Stimulated activated memory B cell treated with anti-CD40 and anti-IgM and Interleukin-4, amounts not matched to agents 10 μg/mL and 1 μg/mL and 100 μg/mL, for 72 hours (primary cell): ENCODE measurements at regions not wholly inside any gene's neighbourhood (a gene's known extent, or its start where the extent isn't known, plus 50 kb on each side); places are given as distances from the start of the nearest gene placed in this dataset.

Experiments used
- ATAC-seq: fragments of 150-1000 bp; cut with Tn5 transposase; 2 replicates; pipeline ENCODE4 v1.10.0; 2021
- H3K27ac Mint-ChIP-seq: one replicate; pipeline ENCODE4 v1.8.0; 2022; ENCODE audit warnings: mild to moderate bottlenecking, mixed read lengths
- H3K27me3 Mint-ChIP-seq: one replicate; pipeline ENCODE4 v1.8.0; 2022; ENCODE audit warnings: mixed read lengths
- H3K36me3 Mint-ChIP-seq: one replicate; pipeline ENCODE4 v1.8.0; 2022; ENCODE audit warnings: mixed read lengths
- H3K4me1 Mint-ChIP-seq: one replicate; pipeline ENCODE4 v1.8.0; 2022; ENCODE audit warnings: mixed read lengths
- H3K4me3 Mint-ChIP-seq: one replicate; pipeline ENCODE4 v1.8.0; 2022; ENCODE audit warnings: mild to moderate bottlenecking, moderate library complexity, mixed read lengths
- H3K9me3 Mint-ChIP-seq: one replicate; pipeline ENCODE4 v1.8.0; 2022; ENCODE audit warnings: mixed read lengths

GRCh38 chr16:56067406-56067805 lies 123.9 kb upstream of the GNAO1 start:
- no peaks in the 10 kb centered on the region for H3K9me3 Mint-ChIP-seq
- H3K27me3 Mint-ChIP-seq, result peaks cover 5% of the 10 kb centered on the region
- no peak overlapping the region for H3K4me3 Mint-ChIP-seq
- H3K36me3 Mint-ChIP-seq, result no peaks in the 10 kb centered on the region
- H3K27ac Mint-ChIP-seq, result no peak overlapping the region
- no peak for ATAC-seq
- no peaks in the 10 kb centered on the region for H3K4me1 Mint-ChIP-seq

GRCh38 chr16:56066617-56067016 lies 124.7 kb upstream of the GNAO1 start:
- no peaks in the 10 kb centered on the region for H3K36me3 Mint-ChIP-seq
- H3K27me3 Mint-ChIP-seq, result no peaks in the 10 kb centered on the region
- H3K4me3 Mint-ChIP-seq, result no peak overlapping the region
- ATAC-seq, result no peak
- no peak overlapping the region for H3K27ac Mint-ChIP-seq
- H3K9me3 Mint-ChIP-seq, result no peaks in the 10 kb centered on the region
- no peaks in the 10 kb centered on the region for H3K4me1 Mint-ChIP-seq

- Mint-ChIP-seq H3K27ac (no peak overlapping the region), H3K27me3 (no peaks in the 10 kb centered on the region), H3K36me3 (no peaks in the 10 kb centered on the region), H3K4me3 (no peak overlapping the region), H3K9me3 (no peaks in the 10 kb centered on the region), H3K4me1 (no peaks in the 10 kb centered on the region)
- no peak for ATAC-seq
Observed at GRCh38 chr16:56063111-56063510, 128.2 kb upstream of the GNAO1 start.

- Mint-ChIP-seq H3K9me3 (peaks cover 3% of the 10 kb centered on the region), H3K27ac (no peak overlapping the region), H3K4me1 (no peaks in the 10 kb centered on the region), H3K36me3 (no peaks in the 10 kb centered on the region), H3K27me3 (no peaks in the 10 kb centered on the region), H3K4me3 (no peak overlapping the region)
- ATAC-seq, result no peak
Observed at GRCh38 chr16:56057151-56057550, 134.1 kb upstream of the GNAO1 start.

- Mint-ChIP-seq H3K36me3 (no peaks in the 10 kb centered on the region), H3K4me1 (peaks cover 13% of the 10 kb centered on the region), H3K9me3 (peaks cover 3% of the 10 kb centered on the region), H3K27me3 (no peaks in the 10 kb centered on the region), H3K4me3 (no peak overlapping the region), H3K27ac (no peak overlapping the region)
- ATAC-seq, result no peak
Observed at GRCh38 chr16:56050916-56051315, 140.4 kb upstream of the GNAO1 start.

GRCh38 chr16:56048425-56049105 lies 142.7 kb upstream of the GNAO1 start:
- ATAC-seq, result peak; percentile 91
- Mint-ChIP-seq H3K9me3 (peaks cover 3% of the 10 kb centered on the region), H3K4me3 (no peak overlapping the region)

GRCh38 chr16:56047307-56048234 lies 143.7 kb upstream of the GNAO1 start:
- no peak overlapping the region for H3K4me3 Mint-ChIP-seq
- ATAC-seq, result no peak
- peaks cover 13% of the 10 kb centered on the region for H3K4me1 Mint-ChIP-seq
- no peaks in the 10 kb centered on the region for H3K36me3 Mint-ChIP-seq
- H3K27ac Mint-ChIP-seq, result no peak overlapping the region
- H3K27me3 Mint-ChIP-seq, result no peaks in the 10 kb centered on the region
- H3K9me3 Mint-ChIP-seq, result no peaks in the 10 kb centered on the region

More at GRCh38 chr16:56048425-56049105, 142.7 kb upstream of the GNAO1 start:
- H3K27ac Mint-ChIP-seq, result no peak overlapping the region
- no peaks in the 10 kb centered on the region for H3K27me3 Mint-ChIP-seq
- peaks cover 13% of the 10 kb centered on the region for H3K4me1 Mint-ChIP-seq
- H3K36me3 Mint-ChIP-seq, result no peaks in the 10 kb centered on the region

- peaks cover 5% of the 10 kb centered on the region for H3K9me3 Mint-ChIP-seq
Observed at GRCh38 chr16:56042416-56042815, 148.9 kb upstream of the GNAO1 start.

GRCh38 chr16:56041556-56042140 lies 149.6 kb upstream of the GNAO1 start:
- H3K27me3 Mint-ChIP-seq, result peaks cover 31% of the 10 kb centered on the region
- no peak overlapping the region for H3K4me3 Mint-ChIP-seq
- no peak overlapping the region for H3K27ac Mint-ChIP-seq
- no peaks in the 10 kb centered on the region for H3K4me1 Mint-ChIP-seq
- H3K9me3 Mint-ChIP-seq, result peaks cover 8% of the 10 kb centered on the region
- peaks cover 10% of the 10 kb centered on the region for H3K36me3 Mint-ChIP-seq
- ATAC-seq, result peak; percentile 78

More at GRCh38 chr16:56042416-56042815, 148.9 kb upstream of the GNAO1 start:
- no peak for ATAC-seq
- H3K27ac Mint-ChIP-seq, result no peak overlapping the region
- peaks cover 10% of the 10 kb centered on the region for H3K36me3 Mint-ChIP-seq
- H3K27me3 Mint-ChIP-seq, result peaks cover 23% of the 10 kb centered on the region
- no peaks in the 10 kb centered on the region for H3K4me1 Mint-ChIP-seq
- no peak overlapping the region for H3K4me3 Mint-ChIP-seq

GRCh38 chr16:56038564-56039098 lies 152.7 kb upstream of the GNAO1 start:
- ATAC-seq, result no peak
- peaks cover 12% of the 10 kb centered on the region for H3K9me3 Mint-ChIP-seq
- no peak overlapping the region for H3K4me3 Mint-ChIP-seq
- no peaks in the 10 kb centered on the region for H3K4me1 Mint-ChIP-seq
- peaks cover 52% of the 10 kb centered on the region for H3K27me3 Mint-ChIP-seq
- no peak overlapping the region for H3K27ac Mint-ChIP-seq
- H3K36me3 Mint-ChIP-seq, result peaks cover 10% of the 10 kb centered on the region

- no peak for ATAC-seq
- Mint-ChIP-seq H3K9me3 (peaks cover 7% of the 10 kb centered on the region), H3K27me3 (peaks cover 25% of the 10 kb centered on the region), H3K36me3 (no peaks in the 10 kb centered on the region), H3K4me1 (no peaks in the 10 kb centered on the region), H3K4me3 (no peak overlapping the region), H3K27ac (no peak overlapping the region)
Observed at GRCh38 chr16:56032072-56032471, 156.9 kb upstream of the CES5A start.

- Mint-ChIP-seq H3K27ac (no peak overlapping the region), H3K9me3 (no peaks in the 10 kb centered on the region), H3K4me1 (no peaks in the 10 kb centered on the region), H3K4me3 (no peak overlapping the region), H3K27me3 (no peaks in the 10 kb centered on the region), H3K36me3 (no peaks in the 10 kb centered on the region)
- ATAC-seq, result no peak
Observed at GRCh38 chr16:56029026-56029425, 153.9 kb upstream of the CES5A start.

GRCh38 chr16:56022818-56023217 lies 147.6 kb upstream of the CES5A start:
- no peaks in the 10 kb centered on the region for H3K4me1 Mint-ChIP-seq
- no peaks in the 10 kb centered on the region for H3K9me3 Mint-ChIP-seq
- no peak overlapping the region for H3K4me3 Mint-ChIP-seq
- H3K27ac Mint-ChIP-seq, result no peak overlapping the region
- H3K36me3 Mint-ChIP-seq, result no peaks in the 10 kb centered on the region
- ATAC-seq, result no peak
- H3K27me3 Mint-ChIP-seq, result no peaks in the 10 kb centered on the region

- Mint-ChIP-seq H3K9me3 (peaks cover 3% of the 10 kb centered on the region), H3K4me3 (no peak overlapping the region), H3K27ac (no peak overlapping the region), H3K4me1 (no peaks in the 10 kb centered on the region), H3K27me3 (peaks cover 22% of the 10 kb centered on the region), H3K36me3 (no peaks in the 10 kb centered on the region)
- no peak for ATAC-seq
Observed at GRCh38 chr16:56019274-56019673, 144.1 kb upstream of the CES5A start.

- no peak overlapping the region for H3K4me3 Mint-ChIP-seq
- no peak overlapping the region for H3K27ac Mint-ChIP-seq
- no peaks in the 10 kb centered on the region for H3K4me1 Mint-ChIP-seq
- no peaks in the 10 kb centered on the region for H3K36me3 Mint-ChIP-seq
- peaks cover 43% of the 10 kb centered on the region for H3K27me3 Mint-ChIP-seq
- peaks cover 3% of the 10 kb centered on the region for H3K9me3 Mint-ChIP-seq
- ATAC-seq, result no peak
Observed at GRCh38 chr16:56013962-56014552, 138.9 kb upstream of the CES5A start.
